GM21390 (cell line): ENCODE measurements at regions not wholly inside any gene's neighbourhood (a gene's known extent, or its start where the extent isn't known, plus 50 kb on each side); places are given as distances from the start of the nearest gene placed in this dataset.
"Not testable (repeated sequence)": the region's sequence is repeated elsewhere in the genome, so short reads cannot be mapped to it uniquely, and the experiment has no call there.

Experiments used
- ATAC-seq: cut with Tn5 transposase; IDR thresholded peaks from one replicate; pipeline ENCODE4 v1.9.1; 2021; ENCODE audit not compliant: unreplicated experiment

GRCh38 chr13:54387625-54388024, 1359.0 kb downstream of the OLFM4 start:
- no peak for ATAC-seq

GRCh38 chr13:54390841-54391240, 1362.2 kb downstream of the OLFM4 start:
- no peak for ATAC-seq

- no peak for ATAC-seq
Observed at GRCh38 chr13:54394085-54394700, 1365.6 kb downstream of the OLFM4 start.

DNA sequence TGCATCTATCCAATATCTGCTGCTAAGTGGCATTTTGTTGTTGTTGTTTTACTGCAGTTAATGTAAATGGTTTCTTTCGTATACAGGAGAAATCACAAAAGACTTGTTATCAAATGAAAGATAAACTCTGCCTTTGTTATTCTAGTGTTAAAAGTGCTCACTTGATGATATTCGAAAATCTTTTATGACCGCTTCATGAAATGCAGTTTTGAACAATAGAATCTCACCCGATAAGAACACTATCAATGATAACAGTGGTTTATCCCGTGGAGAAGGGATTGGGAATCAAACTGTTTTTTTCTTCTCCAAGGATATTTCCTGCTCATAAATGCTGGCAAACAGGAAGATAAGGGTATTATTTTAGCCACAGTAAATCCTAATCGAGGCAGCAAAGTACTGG, 1366.3 kb downstream of the OLFM4 start:
- ATAC-seq: no peak

- ATAC-seq: no peak
Observed at GRCh38 chr13:54402495-54402894, 1373.9 kb downstream of the OLFM4 start.

GRCh38 chr13:54415753-54416366, 1387.2 kb downstream of the OLFM4 start:
- ATAC-seq: no peak

- ATAC-seq: not testable (repeated sequence)
Observed at GRCh38 chr13:54422946-54423345, 1394.3 kb downstream of the OLFM4 start.

GRCh38 chr13:54424344-54424743, 1395.7 kb downstream of the OLFM4 start:
- ATAC-seq: no peak

DNA sequence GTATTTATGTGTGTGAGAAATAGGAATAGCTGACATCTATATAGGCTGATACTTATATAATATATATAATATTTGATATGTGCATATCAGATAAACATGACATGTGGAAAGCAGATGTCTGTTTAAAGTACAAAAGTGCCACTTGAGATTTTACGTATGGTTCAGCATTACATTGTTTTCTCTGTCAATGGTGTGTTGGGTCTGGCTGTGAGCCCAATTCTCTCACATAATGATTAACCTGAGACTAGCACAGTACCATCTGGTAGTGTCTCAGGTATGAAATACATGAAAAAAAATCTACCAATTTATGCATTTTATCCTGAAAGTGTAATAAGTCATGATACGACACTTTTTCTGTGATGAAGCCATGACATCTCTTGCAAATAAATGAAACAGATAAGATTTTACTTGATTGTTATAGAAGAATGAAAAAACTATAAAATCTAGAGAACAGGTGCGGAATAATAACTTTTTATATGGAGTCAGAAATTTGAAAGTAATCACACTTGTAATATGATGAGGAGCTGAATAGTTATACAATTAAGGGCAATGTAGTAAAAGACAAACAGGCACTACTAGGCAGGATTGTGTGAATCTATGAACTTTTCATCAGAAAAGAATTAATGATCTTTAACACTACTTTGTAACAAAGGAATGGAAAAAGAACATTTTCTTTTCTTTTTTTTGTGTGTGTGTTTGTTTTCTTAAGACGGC, 1405.0 kb downstream of the OLFM4 start:
- ATAC-seq: no peak

- not testable (repeated sequence) for ATAC-seq
Observed at GRCh38 chr13:54440853-54441400, 1412.3 kb downstream of the OLFM4 start.

DNA sequence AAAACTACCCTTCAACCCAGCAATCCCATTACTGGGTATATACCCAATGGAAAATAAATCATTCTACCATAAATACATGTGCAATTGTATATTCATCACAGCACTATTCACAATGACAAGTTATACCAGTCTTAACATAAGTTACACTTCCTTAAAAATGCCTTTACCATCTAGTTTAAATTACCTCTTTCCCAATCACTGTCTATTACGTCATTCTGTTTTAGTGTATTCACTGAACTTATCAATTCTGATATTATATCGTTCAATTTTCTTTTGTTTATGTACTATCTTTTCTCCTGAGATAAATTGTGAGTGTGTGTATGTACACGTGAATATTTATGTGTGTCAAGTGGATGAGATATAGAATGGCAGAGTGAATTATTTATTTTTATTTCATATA, 1416.8 kb downstream of the OLFM4 start:
- no peak for ATAC-seq

- ATAC-seq: no peak
Observed at GRCh38 chr13:54445865-54446264, 1417.3 kb downstream of the OLFM4 start.

- ATAC-seq: no peak
Observed at GRCh38 chr13:54449922-54450321, 1421.3 kb downstream of the OLFM4 start.

GRCh38 chr13:54484166-54484565, 1455.6 kb downstream of the OLFM4 start:
- ATAC-seq: no peak

- ATAC-seq: no peak
Observed at GRCh38 chr13:54486421-54487166, 1458.0 kb downstream of the OLFM4 start.

DNA sequence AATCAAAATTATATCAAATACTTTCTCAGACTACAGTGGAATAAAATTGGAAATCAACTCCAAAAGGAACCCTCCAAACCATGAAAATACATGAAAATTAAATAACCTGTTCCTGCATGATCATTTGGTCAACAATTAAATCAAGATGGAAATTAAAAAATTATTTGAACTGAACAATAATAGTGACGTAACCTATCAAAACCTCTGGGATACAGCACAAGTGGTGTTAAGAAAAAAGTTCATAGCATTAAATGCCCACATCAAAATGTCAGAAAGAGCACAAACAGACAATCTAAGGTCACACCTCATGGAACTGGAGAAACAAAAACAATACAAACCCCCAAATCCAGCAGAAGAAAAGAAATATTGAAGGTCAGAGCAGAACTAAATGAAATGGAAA, 1460.7 kb downstream of the OLFM4 start:
- ATAC-seq: no peak

- no peak for ATAC-seq
Observed at GRCh38 chr13:54492995-54493394, 1464.4 kb downstream of the OLFM4 start.

- ATAC-seq: no peak
Observed at GRCh38 chr13:54511366-54511765, 1482.8 kb downstream of the OLFM4 start.

DNA sequence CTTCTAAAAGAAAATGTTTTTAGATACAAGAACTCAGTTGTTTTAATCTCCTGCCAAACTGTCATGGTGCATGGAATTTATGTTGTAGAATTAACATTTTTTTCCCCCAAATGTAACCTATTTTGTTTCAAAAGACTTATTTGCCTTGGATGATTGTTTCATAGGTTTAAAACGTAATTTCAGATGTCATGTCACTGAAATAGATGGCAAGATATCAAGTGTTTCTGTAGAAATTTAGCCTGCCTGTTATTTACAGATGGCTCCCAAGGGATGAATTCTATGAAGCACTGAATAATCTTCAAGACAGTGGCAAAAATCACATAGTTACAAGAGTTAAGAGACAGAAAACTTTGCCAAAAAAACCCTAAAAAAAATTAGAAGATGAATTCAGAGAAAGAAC, 1484.6 kb downstream of the OLFM4 start:
- ATAC-seq: no peak

GRCh38 chr13:54536112-54536511, 1507.5 kb downstream of the OLFM4 start:
- no peak for ATAC-seq

DNA sequence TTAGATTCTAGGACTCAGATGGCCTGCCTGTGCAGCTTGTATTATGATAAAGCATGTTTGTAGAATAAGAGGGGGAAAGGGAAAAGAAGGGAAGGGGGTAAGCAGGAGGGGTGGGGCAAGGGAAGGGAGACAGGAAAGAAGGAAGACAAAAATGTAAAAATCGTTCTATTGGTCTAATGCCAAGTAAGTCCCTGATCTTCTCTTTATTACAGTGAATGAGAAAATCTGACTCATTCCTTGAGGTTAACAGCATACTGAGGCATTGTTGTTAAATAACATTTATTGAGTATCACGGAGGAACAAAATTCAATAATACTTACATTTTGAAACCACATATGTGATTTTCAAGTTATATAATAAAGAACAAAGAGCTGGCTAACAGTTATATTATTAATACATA, 1534.7 kb downstream of the OLFM4 start:
- no peak for ATAC-seq
